ENCODE measurements at regions not wholly inside any gene's neighbourhood (a gene's known extent, or its start where the extent isn't known, plus 50 kb on each side); places are given as distances from the start of the nearest gene placed in this dataset.
"Not testable (repeated sequence)": the region's sequence is repeated elsewhere in the genome, so short reads cannot be mapped to it uniquely, and the experiment has no call there.

DNA sequence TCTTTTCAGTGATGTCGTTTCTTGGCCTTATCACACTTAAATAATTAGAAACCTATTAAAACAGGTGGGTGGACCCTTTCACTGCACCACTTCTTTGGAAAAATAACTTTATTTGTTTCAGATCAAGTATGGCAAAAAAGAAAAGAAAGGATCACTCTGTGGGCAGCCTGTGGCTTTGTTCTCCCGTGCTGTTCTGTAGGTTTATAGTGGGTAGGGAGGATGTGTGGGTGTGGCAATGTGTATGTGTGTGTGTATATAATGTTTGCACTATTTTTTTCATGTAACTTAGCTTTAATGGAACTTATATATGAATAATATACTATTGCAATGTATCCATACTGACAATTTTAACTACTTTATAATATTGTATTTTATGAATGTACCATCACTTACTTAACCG is 85.9 kb downstream of the ACTBL2 start:
- no peak for DNase-seq (ENCODE audit: low read depth)

DNA sequence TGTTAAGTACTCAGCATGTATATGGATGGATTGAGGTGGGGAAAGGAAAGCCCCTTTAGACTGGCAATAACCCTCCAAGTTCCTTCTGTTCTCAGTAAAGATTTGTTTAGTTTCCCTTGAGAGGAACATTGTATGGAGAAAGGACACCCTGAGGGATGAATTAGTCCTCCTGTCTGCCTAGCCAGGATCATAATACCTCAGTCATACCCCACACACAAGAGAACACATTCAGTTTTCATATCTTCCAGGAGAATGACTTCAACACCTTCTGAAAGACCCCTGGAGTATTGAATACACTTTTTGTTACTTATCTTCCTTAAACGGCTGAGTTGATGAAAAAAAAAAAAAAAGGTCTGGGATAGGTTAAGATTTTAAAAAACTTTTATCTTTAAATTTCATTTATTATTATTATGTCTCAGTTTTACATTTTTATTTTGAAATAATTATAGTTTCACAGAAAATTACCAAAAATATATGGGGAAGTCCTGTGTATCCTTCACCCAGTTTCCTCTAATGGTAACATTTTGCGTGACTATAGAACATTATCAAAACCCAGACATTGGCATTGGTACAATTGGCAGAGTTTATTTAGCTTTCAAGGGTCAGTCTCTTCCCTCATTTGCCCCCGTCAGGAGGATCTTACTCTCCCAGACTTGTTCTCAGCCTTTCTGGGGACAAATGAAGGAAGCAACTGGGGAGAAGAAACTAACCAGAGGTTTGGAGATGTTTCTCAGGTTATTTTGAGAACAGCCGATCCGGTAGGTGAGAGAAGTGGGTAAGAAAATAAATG is 88.0 kb downstream of the ACTBL2 start:
- no peak for DNase-seq (ENCODE audit: low read depth)

DNA sequence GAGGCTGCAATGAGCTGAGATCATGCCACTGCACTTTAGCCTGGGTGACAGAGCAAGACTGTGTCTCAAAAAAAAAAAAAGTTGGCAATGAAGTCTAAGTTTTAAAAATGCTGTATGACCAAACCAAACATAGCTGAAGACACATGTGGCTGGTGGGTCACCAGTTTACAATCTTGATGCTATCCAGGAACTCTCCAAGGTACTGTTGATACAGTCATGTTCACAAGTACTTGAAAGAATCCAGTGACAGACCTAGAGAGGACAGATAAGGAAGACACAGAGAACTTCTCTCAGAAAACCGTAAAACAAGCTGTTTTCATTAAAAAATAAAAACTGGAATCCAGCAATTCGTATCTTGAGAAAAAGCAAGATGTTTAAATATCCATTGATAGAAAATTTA is 95.7 kb downstream of the ACTBL2 start:
- DNase-seq (ENCODE audit: low read depth), result peak; percentile 62

DNA sequence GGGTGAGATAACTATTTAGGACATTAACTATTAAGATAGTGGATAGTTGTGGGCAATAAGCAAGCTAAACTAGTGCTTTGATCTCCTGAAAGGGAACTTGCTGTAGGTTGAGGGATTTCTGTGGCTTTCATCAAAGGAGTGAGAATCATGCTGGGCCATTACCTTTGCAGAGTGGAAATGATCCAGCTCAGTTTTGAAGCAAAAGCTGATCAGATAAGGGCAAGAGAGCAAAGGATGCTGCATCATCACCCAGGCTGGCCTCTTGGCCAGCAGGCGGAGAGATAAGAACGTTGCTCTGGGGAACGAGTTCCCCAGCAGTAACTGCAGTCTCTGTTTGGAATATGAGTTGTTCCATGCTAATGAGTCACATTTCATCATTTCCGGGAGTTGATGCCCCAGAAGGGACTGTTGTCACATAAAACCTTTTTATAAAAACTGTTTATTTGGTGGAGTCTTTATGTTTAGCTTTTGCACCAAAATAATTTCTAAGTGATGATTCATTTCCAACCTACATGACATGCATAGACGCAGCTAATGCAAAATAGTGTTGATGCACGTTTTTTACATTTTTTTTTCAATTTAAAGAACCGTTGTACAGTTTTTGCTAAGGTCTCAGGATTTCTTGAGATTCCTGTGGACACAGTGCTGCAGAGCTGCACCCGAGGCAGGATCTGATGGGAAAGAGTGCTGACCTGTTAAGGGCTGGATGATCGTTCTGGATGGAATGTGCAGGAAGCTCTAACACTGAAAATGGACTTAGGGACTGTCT is 99.3 kb downstream of the ACTBL2 start:
- peak; percentile 38 for DNase-seq (ENCODE audit: low read depth)

DNA sequence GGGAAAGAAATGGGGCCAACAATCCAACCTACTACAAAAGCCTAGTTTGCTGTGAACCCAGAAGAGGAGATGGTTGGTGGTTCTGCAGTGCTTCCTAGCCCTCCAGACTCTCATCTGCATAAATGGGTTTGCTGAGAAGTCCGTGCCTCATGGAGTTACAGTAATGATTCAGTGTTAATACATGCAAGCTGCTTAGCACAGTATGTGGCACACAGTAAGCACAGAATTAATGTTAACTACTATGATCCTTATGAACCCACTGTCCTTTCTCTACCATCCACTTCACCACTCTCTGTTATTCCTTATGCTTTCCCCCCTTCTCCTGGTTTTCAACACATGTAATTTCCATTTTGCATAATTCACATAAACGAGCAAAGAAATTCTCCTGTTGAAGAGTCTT is 100.0 kb downstream of the ACTBL2 start:
- no peak for DNase-seq (ENCODE audit: low read depth)

DNA sequence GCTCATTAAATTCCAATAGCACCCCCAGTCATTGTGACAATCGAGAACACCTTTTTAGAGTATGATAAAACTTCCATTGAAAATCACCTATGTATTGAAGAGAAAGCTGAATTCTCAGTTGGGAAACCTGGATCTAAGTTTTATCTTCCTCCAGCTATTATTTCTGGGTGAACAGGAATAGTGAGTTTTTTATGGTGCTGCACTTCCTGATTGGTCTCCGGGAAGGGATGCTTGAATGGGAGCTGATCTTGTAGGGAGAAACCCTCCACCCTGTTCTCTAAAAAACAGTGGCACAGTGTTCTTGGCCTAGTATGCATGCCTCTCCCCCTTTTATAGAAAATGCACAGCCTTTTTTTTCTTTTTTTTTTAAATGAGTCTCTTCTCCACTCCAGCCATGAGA is 112.2 kb downstream of the ACTBL2 start:
- DNase-seq (ENCODE audit: low read depth), result no peak

DNA sequence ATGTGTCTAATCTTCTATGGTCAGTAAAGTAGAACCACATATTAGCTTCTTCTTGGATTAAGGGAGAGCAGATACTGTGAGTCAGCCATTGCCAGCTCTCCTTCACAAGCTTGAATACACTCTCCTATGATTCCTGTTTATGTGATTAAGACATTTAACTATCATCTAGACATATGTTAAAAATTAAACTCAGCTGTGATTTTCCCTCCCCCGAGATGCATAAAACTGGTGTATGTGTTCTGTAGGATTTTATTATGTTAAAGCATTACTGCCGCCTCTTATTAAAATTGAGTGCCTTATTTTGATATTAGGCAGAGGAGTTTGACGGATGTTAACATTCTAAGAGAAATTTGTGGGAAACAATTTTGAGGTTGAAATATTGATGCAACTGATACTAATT is 114.6 kb downstream of the ACTBL2 start:
- DNase-seq (ENCODE audit: low read depth), result peak; percentile 70

DNA sequence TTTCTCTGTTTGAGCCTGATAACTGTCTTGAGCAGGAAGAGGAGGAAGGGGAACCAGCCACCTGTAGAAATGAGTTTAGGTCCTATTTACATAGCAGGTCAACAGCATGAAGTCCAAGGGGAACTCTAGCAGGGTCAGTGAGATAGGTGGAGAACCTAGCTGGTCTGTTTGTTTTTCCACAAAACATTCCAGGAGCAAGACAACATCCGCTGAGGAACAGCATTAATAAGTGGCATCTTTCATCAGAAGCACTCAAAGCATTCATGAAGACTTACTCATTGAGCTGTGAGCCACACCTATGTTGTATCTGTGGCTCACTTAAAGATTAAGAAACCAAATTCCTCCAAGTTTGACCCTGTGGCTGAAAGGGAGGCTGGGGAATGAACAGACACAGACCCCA is 115.9 kb downstream of the ACTBL2 start:
- DNase-seq (ENCODE audit: low read depth), result peak; percentile 85

DNA sequence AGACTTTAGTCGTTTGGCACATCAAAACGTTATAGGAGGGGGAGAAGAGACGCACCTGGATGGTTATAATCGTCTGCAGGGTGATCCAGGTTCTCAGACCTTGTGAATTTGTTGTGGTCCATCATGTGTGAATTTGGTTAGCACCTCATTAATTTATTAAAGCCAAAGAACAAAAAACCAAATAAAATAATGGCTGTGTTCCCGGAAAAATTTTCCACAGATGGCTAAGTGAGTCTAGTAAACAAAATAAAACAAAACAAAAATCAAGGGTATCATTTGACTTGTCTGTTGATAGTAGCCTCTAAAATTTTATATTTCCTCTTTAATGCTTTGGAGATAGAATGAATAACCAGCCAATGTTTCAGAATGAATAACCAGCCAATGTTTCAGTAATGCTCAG is 119.7 kb downstream of the ACTBL2 start:
- DNase-seq (ENCODE audit: low read depth), result no peak

DNA sequence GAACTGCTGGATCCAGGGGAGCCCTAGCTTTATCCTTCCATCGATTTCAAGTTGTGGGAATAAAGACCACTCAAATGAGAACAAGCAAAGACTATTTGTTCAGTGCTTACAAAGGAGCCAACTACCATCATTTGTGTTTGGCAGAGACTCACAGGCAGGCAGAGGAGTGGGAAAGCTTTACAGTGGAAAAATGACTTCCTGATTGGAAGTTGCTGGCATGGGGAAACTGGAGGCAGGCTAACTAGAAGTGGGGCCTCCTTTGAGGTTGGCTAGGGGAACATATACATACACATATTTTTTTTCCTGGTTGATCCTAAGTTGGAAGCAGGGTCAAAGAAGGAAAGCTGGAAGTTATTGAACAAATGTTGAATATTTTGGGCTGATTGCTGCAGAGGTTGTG is 121.7 kb downstream of the ACTBL2 start:
- DNase-seq (ENCODE audit: low read depth), result no peak

DNA sequence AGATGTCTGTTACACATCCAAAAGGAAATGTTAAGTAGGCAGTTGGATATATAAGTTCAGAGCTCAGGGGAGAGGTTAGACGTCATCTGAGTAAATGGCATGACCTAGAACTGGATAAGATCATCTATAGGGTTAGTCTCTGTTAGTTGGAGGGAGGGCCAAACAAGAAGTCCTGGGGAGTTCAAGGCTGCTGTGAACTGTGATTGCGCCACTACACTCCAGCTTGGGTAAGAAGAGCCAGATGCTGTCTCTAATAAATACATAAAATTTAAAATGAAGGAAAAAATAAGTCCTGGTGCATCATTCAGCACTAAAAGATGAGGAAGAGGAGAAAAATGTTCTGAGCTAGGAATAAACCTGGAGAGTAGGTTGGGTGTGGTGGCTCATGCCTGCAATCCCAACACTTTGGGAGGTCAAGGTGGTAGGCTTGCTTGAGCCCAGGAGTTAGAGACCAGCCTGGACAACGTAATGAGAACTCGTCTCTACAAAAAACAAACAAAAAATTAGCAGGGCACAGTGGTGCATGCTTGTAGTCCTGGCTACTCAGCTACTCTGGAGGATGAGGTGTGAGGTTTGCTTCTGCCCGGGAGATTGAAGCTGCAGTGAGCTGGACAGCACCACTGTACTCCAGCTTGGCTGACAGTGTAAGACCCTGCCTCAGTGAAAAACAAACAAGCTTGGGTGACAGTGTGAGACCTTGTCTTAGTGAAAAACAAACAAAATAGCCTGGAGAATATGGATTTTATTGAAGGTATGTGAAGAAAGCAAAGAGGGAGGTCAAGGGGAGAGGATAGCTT is 123.6 kb downstream of the ACTBL2 start:
- no peak for DNase-seq (ENCODE audit: low read depth)

DNA sequence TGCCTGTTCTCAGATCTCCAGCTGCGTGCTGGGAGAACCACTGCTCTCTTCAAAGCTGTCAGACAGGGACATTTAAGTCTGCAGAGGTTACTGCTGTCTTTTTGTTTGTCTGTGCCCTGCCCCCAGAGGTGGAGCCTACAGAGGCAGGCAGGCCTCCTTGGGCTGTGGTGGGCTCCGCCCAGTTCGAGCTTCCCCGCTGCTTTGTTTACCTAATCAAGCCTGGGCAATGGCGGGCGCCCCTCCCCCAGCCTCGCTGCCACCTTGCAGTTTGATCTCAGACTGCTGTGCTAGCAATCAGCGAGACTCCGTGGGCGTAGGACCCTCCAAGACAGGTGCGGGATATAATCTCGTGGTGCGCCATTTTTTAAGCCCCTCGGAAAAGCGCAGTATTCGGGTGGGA is 125.8 kb downstream of the ACTBL2 start:
- DNase-seq (ENCODE audit: low read depth), result not testable (repeated sequence)

DNA sequence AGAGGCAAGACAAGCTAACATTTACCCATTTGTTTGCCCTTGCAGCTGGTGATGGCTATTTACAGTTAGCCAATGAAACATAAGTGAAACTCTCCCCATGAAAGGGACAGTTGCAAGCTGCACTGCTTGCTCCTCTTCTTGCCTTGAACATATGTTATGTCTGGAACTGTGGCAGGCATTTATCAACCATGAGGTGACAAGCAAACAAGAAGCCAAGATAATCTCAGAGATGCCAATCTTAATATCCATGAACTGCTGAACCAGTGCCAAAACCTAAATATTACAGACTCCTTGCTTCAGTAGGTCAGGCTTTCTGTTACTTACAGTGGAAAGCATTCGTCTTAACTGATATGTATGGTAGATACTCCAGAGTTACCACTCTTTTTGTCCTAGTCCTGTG is 133.4 kb downstream of the ACTBL2 start:
- DNase-seq (ENCODE audit: low read depth), result no peak

DNA sequence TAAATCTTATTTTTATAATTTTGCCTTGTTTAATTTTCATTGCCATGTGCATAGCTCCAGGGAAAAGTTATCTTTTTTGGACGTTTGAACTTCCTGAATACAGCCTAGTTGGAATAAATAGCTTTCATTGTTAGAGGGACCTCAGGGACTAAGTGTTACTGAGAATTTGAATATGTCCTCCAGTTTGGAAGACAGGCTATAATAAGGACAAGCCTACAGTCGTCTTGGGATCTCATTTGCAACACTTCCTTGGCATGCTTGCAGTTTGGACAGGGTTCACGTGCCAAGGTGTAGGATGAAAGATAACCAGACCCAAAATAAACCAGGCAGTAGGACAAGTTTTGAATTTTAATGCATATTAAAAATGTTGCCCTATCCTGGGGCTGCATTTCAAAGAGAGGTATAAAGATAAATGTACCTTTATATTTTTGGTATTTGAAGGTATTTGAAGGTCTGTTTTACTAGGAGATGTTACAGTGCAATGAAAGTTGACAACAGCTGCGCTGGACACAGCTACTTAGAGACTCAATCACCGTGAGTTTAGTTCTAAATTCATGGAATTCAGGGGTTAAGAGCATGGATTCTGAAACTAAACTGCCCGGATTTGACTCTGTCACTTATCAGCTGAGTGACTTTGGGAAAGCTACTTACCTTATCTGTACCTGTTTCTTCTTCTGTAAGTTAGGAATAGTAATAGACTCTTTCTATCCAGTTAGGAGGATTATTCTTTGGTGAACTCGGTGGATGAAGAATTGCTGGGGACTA is 134.1 kb downstream of the ACTBL2 start:
- DNase-seq (ENCODE audit: low read depth), result no peak

DNA sequence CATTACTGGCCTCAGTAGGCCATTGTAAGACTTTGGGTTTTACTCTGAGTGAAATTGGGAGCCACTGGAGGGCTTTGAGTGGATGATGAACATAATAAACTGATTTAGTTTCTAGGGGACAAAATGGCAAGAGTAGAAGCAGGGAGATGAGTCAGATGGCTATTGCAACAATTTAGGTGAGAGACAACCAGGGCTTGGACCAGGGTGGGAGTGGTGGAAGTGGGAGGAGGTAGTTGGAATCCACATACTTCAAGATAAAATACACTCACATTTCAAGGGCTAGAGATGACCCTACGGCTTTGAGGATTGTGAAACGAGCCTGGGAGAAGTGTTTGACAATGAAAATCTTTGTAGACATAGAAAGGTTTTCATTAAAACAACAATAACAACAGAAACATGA is 136.3 kb downstream of the ACTBL2 start:
- no peak for DNase-seq (ENCODE audit: low read depth)

DNA sequence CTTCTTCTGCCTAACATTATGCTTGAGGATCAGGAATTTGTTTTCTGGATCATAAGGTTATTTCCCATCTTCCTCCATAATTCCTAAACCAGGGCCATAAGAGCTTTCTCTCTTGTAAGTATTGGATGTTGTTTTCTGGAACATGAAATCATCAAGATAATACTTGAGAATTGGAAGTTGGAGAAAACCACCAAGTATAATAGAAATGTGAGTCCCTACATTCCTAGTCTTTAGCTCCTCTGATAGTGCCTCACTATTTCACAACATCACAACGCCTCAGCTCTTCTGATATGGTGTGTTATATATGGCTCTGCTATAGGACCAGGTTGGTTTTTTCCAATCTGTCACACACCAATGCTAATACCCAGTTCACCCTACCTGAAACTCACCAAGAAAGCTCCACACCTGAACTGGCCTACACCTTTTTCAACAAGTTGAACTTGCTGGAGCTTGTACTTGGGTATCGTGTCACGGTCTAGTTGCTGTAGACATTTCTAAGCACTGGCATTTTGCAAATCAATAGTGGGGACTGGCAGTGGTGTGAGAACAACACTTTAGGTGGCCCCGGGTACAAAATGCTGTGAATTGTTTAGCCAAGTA is 141.1 kb downstream of the ACTBL2 start:
- DNase-seq (ENCODE audit: low read depth), result no peak

DNA sequence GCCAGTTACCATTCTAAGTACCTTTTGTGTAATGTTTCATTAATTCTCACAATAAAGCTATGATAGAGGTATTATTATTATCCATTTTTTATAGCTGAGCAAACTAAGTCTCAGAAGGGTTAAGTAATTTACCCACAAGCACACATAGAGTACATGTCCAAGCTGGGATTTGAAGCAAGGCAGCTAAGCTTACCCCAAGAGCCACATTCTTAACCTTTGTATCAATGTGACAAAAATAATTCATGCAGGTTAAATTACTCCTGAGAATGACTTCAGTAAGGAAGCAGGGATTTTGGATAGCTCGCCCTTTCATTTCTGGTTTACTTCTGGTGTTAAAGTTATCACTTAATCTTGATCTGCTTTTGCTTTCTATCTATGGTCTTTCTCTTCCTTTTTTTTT is 141.9 kb downstream of the ACTBL2 start:
- DNase-seq (ENCODE audit: low read depth), result no peak

DNA sequence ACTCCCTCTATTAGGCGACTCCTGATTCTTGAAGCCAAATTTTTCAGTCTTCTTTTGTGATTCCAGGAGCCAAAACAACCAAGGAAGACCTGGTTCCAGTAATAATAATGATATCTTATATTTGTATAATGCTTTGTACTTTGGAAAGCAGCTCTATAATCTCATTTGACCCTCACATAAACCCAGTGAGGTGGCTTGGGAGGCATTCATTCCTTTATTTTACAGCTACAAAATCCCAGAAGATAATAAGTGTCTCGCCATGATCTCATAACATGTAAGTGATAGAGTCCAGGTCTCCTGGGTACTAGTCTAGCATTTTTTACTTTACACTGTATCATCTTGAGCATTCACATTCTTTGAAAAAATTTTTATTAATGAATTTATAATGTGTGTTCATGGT is 143.1 kb downstream of the ACTBL2 start:
- no peak for DNase-seq (ENCODE audit: low read depth)

DNA sequence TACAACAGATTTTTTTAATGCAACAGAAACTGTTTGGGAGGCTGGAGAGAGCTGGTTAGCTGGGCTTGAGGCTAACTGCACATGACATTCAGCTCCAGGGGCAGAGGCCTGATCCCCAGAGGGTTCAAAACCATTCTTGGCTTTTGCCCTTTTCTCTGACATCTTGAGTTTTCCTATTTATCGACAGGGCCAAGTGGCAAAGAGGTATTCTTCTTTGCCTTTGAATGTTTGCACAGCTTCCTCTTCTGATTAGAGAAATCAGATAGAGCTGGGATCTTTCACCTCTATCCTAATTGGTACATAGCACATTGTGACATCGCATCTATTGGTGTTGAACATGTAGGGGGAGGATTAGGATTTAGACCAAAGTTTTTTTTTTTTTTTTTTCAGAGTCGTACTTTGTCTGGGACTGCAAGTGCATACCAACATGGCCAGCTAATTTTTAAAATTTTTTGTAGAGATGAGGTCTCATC is 143.7 kb downstream of the ACTBL2 start:
- no peak for DNase-seq (ENCODE audit: low read depth)

DNA sequence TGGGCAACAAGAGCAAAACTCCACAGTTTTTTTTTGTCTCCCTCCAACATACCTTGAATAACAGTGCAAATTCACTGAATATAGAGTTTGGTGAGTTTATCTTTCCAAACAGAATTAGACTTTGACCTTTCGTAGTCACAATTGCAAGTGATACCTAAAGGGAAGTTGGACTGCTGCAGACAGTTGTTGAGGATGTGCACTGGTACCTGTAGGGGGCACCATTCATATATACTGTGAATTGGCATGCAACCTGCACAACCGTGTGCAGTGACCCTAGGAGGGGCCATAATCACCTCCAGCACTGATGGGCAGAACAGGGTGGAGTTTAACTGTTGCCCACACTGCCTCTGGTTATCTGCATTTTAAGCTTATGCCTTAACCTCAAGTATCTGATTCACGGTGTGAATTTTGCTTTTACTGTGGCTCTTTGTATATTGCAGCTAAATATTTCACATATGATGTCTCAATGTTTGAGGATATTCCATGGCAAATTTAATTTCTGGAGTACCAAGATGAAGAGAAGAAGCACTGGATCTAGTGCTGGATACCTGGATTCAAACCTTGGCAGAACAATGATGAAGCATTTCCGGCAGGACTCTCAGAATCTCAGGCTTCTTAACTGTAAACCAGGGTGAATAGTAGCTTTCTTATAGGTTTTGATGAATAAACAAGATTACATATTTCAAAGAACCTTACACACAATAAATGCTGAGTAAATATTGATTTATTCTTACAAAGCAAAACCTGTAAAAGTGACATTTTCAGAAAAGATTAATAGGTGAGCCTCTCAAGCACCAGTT is 144.3 kb downstream of the ACTBL2 start:
- DNase-seq (ENCODE audit: low read depth), result peak; percentile 63
